Neuronal stem cell (in vitro differentiated cells): ENCODE measurements at regions not wholly inside any gene's neighbourhood (a gene's known extent, or its start where the extent isn't known, plus 50 kb on each side); places are given as distances from the start of the nearest gene placed in this dataset.

ENCODE experiments used
- DNase-seq: peaks from one replicate; pipeline ENCODE4 v3.0.0-alpha.2; 2013; ENCODE audit warnings: low spot score
- H2AFZ ChIP-seq: one replicate; pipeline ENCODE4 v1.6.1; 2013; ENCODE audit warnings: mild to moderate bottlenecking, low read length, inconsistent platforms
- H2AK5ac ChIP-seq: 2 replicates; pipeline ENCODE4 v1.6.1; 2013; ENCODE audit warnings: low read depth, mild to moderate bottlenecking, inconsistent platforms, low read length, moderate library complexity, mixed read lengths
- H2BK120ac ChIP-seq: 2 replicates; pipeline ENCODE4 v1.6.1; 2013; ENCODE audit warnings: low read depth, mild to moderate bottlenecking, inconsistent platforms, low read length, moderate library complexity, mixed read lengths
- H2BK12ac ChIP-seq: one replicate; pipeline ENCODE4 v1.6.1; 2013; ENCODE audit warnings: low read length, inconsistent platforms
- H2BK15ac ChIP-seq: 2 replicates; pipeline ENCODE4 v1.6.1; 2013; ENCODE audit warnings: mild to moderate bottlenecking, low read length, inconsistent platforms, mixed read lengths
- H2BK5ac ChIP-seq: one replicate; pipeline ENCODE4 v1.6.1; 2013; ENCODE audit warnings: inconsistent platforms, mild to moderate bottlenecking, low read length, moderate library complexity
- H3K14ac ChIP-seq: one replicate; pipeline ENCODE4 v1.6.1; 2013; ENCODE audit warnings: low read length, inconsistent platforms
- H3K18ac ChIP-seq: 2 replicates; pipeline ENCODE4 v1.6.1; 2013; ENCODE audit warnings: low read length, inconsistent platforms
- H3K23ac ChIP-seq: 2 replicates; pipeline ENCODE4 v1.6.1; 2013; ENCODE audit warnings: low read depth, mild to moderate bottlenecking, mixed read lengths, low read length, inconsistent platforms; ENCODE audit not compliant: poor library complexity
- H3K27ac ChIP-seq: replicated peaks from 3 replicates; pipeline ENCODE4 v1.5.1; 2013; ENCODE audit warnings: low read length, inconsistent platforms
- H3K27me3 ChIP-seq, 3 experiments: 2 replicates each; pipeline ENCODE4 v1.6.1; 2013; ENCODE audit warnings: low read length in 3 of 3, mild to moderate bottlenecking in 2 of 3, inconsistent platforms in 1 of 3, low read depth in 1 of 3, mixed read lengths in 1 of 3, moderate library complexity in 1 of 3; ENCODE audit not compliant: control insufficient read depth in 3 of 3, insufficient read depth in 3 of 3
- H3K36me3 ChIP-seq, 2 donors: replicated peaks in 1 of 2; 2 replicates each; pipeline ENCODE4 v1.6.1; 2013; ENCODE audit warnings: low read length in 2 of 2; ENCODE audit not compliant: control insufficient read depth in 2 of 2, insufficient read depth in 2 of 2
- H3K4ac ChIP-seq: 2 replicates; pipeline ENCODE4 v1.6.1; 2013; ENCODE audit warnings: inconsistent platforms, mild to moderate bottlenecking, low read length, moderate library complexity
- H3K4me1 ChIP-seq, 2 donors: 1 replicate in 1 of 2; 2 replicates in 1 of 2; pipeline ENCODE4 v1.6.1; 2013; ENCODE audit warnings: low read length in 2 of 2, low read depth in 1 of 2; ENCODE audit not compliant: control insufficient read depth in 2 of 2, insufficient read depth in 1 of 2
- H3K4me2 ChIP-seq: one replicate; pipeline ENCODE4 v1.6.1; 2013; ENCODE audit warnings: mild to moderate bottlenecking, low read length, inconsistent platforms; ENCODE audit not compliant: insufficient read depth, poor library complexity, severe bottlenecking
- H3K4me3 ChIP-seq, 2 donors: 2 replicates each; pipeline ENCODE4 v1.5.1; 2013; ENCODE audit warnings: low read length in 2 of 2, mild to moderate bottlenecking in 2 of 2, inconsistent platforms in 1 of 2, moderate library complexity in 1 of 2
- H3K79me1 ChIP-seq: one replicate; pipeline ENCODE4 v1.6.1; 2013; ENCODE audit warnings: low read depth, mild to moderate bottlenecking, inconsistent platforms, low read length, moderate library complexity
- H3K9ac ChIP-seq: one replicate; pipeline ENCODE4 v1.6.1; 2013; ENCODE audit warnings: mild to moderate bottlenecking, low read depth, low read length, inconsistent platforms; ENCODE audit not compliant: poor library complexity
- H3K9me3 ChIP-seq, 2 donors: replicated peaks in 1 of 2; 2 replicates each; pipeline versions ENCODE3 to v1.6.1; 2013; ENCODE audit warnings: low read length in 2 of 2, mild to moderate bottlenecking in 2 of 2, inconsistent platforms in 1 of 2, low read depth in 1 of 2, mixed read lengths in 1 of 2, moderate library complexity in 1 of 2; ENCODE audit not compliant: control insufficient read depth in 2 of 2, insufficient read depth in 1 of 2
- H4K8ac ChIP-seq: one replicate; pipeline ENCODE4 v1.6.1; 2013; ENCODE audit warnings: low read depth, mild to moderate bottlenecking, inconsistent platforms, low read length, moderate library complexity
- H4K91ac ChIP-seq: one replicate; pipeline ENCODE4 v1.6.1; 2013; ENCODE audit warnings: low read length, low read depth, mild to moderate bottlenecking, inconsistent platforms; ENCODE audit not compliant: poor library complexity
- WGBS, 2 donors: extraction: QIAGEN DNeasy Blood & Tissue Kit; methylation state at CpG; one replicate each; pipeline ENCODE4 v1.1.7; 2013; ENCODE audit warnings: missing lambda C conversion rate in 2 of 2, mixed read lengths in 1 of 2; ENCODE audit not compliant: insufficient read length in 2 of 2, insufficient replicate concordance in 1 of 2; ENCODE audit errors: extremely low coverage in 2 of 2; 5-methylcytosine and 5-hydroxymethylcytosine counted together

GRCh38 chr4:151952711-151953254 is 192.0 kb upstream of the GATB start:
- H3K27ac ChIP-seq, result no peak overlapping the region
- H3K79me1 ChIP-seq, result no peaks in the 10 kb centered on the region
- no CpG with 5 or more reads among the region's 6 CpGs for WGBS, 2 donors
- no peak overlapping the region for H2BK15ac ChIP-seq
- no peak overlapping the region for H3K9ac ChIP-seq
- H3K4me2 ChIP-seq, result no peak overlapping the region
- no peak overlapping the region for H3K14ac ChIP-seq
- H3K36me3 ChIP-seq, result no peaks in the 10 kb centered on the region
- no peak overlapping the region for H2AFZ ChIP-seq
- H3K4ac ChIP-seq, result no peak overlapping the region
- no peak overlapping the region for H3K4me3 ChIP-seq
- no peak overlapping the region for H2AK5ac ChIP-seq
- H2BK5ac ChIP-seq, result no peak overlapping the region
- no peaks in the 10 kb centered on the region for H3K9me3 ChIP-seq
- H3K23ac ChIP-seq, result no peak overlapping the region
- H3K27me3 ChIP-seq, result no peaks in the 10 kb centered on the region
- no peak overlapping the region for H2BK120ac ChIP-seq
- peaks cover 5 to 6% of the 10 kb centered on the region in 2 donors for H3K4me1 ChIP-seq
- no peak overlapping the region for H3K18ac ChIP-seq
- H2BK12ac ChIP-seq, result no peak overlapping the region
- no peak overlapping the region for H4K91ac ChIP-seq
- DNase-seq, result no peak
- no peak overlapping the region for H4K8ac ChIP-seq

- Histone ChIP-seq H3K9me3 (no peaks in the 10 kb centered on the region), H3K27ac (no peak overlapping the region), H3K9ac (no peak overlapping the region), H2AK5ac (no peak overlapping the region), H2BK15ac (no peak overlapping the region), H2AFZ (no peak overlapping the region), H3K36me3 (no peaks in the 10 kb centered on the region), H3K4me1 (peaks cover 0 to 3% of the 10 kb centered on the region in 2 donors), H2BK12ac (no peak overlapping the region), H3K4me3 (no peak overlapping the region), H2BK5ac (no peak overlapping the region), H3K23ac (no peak overlapping the region), H4K8ac (no peak overlapping the region), H3K14ac (no peak overlapping the region), H3K18ac (no peak overlapping the region), H3K4me2 (no peak overlapping the region), H4K91ac (no peak overlapping the region), H3K4ac (no peak overlapping the region), H3K27me3 (no peaks in the 10 kb centered on the region), H3K79me1 (no peaks in the 10 kb centered on the region), H2BK120ac (no peak overlapping the region)
- no CpG with 5 or more reads among the region's 4 CpGs for WGBS, 2 donors
- DNase-seq, result no peak
These were observed 191.3 kb upstream of the GATB start for GRCh38 chr4:151952137-151952536.

- Histone ChIP-seq H3K4me2 (no peak overlapping the region), H3K27me3 (no peaks in the 10 kb centered on the region), H3K36me3 (no peaks in the 10 kb centered on the region), H3K4me1 (no peaks in the 10 kb centered on the region), H3K4me3 (no peak overlapping the region), H2BK5ac (no peak overlapping the region), H2BK12ac (no peak overlapping the region), H3K23ac (no peak overlapping the region), H4K91ac (no peak overlapping the region), H2AK5ac (no peak overlapping the region), H2AFZ (no peak overlapping the region), H4K8ac (no peak overlapping the region), H3K9ac (no peak overlapping the region), H2BK120ac (no peak overlapping the region), H2BK15ac (no peak overlapping the region), H3K18ac (no peak overlapping the region), H3K4ac (no peak overlapping the region), H3K14ac (no peak overlapping the region), H3K79me1 (no peaks in the 10 kb centered on the region), H3K9me3 (no peaks in the 10 kb centered on the region), H3K27ac (no peak overlapping the region)
- WGBS, 2 donors, result no CpG with 5 or more reads among the region's 5 CpGs
- no peak for DNase-seq
These were observed 190.9 kb upstream of the GATB start for GRCh38 chr4:151951671-151952050.

- Histone ChIP-seq H3K4me3 (no peak overlapping the region), H2BK5ac (no peak overlapping the region), H3K27me3 (no peaks in the 10 kb centered on the region), H3K79me1 (no peaks in the 10 kb centered on the region), H2BK120ac (no peak overlapping the region), H3K9ac (no peak overlapping the region), H3K9me3 (no peaks in the 10 kb centered on the region), H3K18ac (no peak overlapping the region), H4K91ac (no peak overlapping the region), H3K4me2 (no peak overlapping the region), H3K4me1 (no peaks in the 10 kb centered on the region), H2BK15ac (no peak overlapping the region), H3K27ac (no peak overlapping the region), H2BK12ac (no peak overlapping the region), H3K23ac (no peak overlapping the region), H2AFZ (no peak overlapping the region), H3K4ac (no peak overlapping the region), H4K8ac (no peak overlapping the region), H2AK5ac (no peak overlapping the region), H3K36me3 (no peaks in the 10 kb centered on the region), H3K14ac (no peak overlapping the region)
- no CpG with 5 or more reads among the region's 12 CpGs for WGBS, 2 donors
- no peak for DNase-seq
These were observed 190.3 kb upstream of the GATB start for GRCh38 chr4:151950993-151951670.
